Body of pancreas (tissue), 4 donors: ENCODE measurements at regions not wholly inside any gene's neighbourhood (a gene's known extent, or its start where the extent isn't known, plus 50 kb on each side); places are given as distances from the start of the nearest gene placed in this dataset.

Experiments used
- POLR2A ChIP-seq, 3 donors: fragments of 450-650 bp; IDR thresholded peaks; one replicate each; pipeline ENCODE4 v1.6.1; 2016; ENCODE audit warnings: antibody characterized with exemption in 3 of 3, mild to moderate bottlenecking in 2 of 3
- TF ChIP-seq, protein P1 (sequence below), 7 experiments: fragments of 450-650 bp in 4 of 7; fragments of 200-600 bp in 3 of 7; sonication (generic) in 3 of 7; IDR thresholded peaks; one replicate each; pipeline ENCODE4 v1.5.1; 2016 to 2019; ENCODE audit warnings: antibody characterized with exemption in 7 of 7

GRCh38 chr16:31727553-31727952, 146.1 kb upstream of the ZNF267 start:
- TF ChIP-seq, protein P1, sequence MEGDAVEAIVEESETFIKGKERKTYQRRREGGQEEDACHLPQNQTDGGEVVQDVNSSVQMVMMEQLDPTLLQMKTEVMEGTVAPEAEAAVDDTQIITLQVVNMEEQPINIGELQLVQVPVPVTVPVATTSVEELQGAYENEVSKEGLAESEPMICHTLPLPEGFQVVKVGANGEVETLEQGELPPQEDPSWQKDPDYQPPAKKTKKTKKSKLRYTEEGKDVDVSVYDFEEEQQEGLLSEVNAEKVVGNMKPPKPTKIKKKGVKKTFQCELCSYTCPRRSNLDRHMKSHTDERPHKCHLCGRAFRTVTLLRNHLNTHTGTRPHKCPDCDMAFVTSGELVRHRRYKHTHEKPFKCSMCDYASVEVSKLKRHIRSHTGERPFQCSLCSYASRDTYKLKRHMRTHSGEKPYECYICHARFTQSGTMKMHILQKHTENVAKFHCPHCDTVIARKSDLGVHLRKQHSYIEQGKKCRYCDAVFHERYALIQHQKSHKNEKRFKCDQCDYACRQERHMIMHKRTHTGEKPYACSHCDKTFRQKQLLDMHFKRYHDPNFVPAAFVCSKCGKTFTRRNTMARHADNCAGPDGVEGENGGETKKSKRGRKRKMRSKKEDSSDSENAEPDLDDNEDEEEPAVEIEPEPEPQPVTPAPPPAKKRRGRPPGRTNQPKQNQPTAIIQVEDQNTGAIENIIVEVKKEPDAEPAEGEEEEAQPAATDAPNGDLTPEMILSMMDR (IDR thresholded peaks at IDR 0.05), result no peak
- no peak for TF ChIP-seq POLR2A (IDR thresholded peaks at IDR 0.05)
